ENCODE measurements at regions not wholly inside any gene's neighbourhood (a gene's known extent, or its start where the extent isn't known, plus 50 kb on each side); places are given as distances from the start of the nearest gene placed in this dataset.

GRCh38 chr7:106524690-106525059, 136.3 kb downstream of the CCDC71L start:
- TF ChIP-seq POLR2A (IDR thresholded peaks at IDR 0.05) (no peak), CTCF (IDR thresholded peaks at IDR 0.05) (no peak)
